ENCODE measurements at regions not wholly inside any gene's neighbourhood (a gene's known extent, or its start where the extent isn't known, plus 50 kb on each side); places are given as distances from the start of the nearest gene placed in this dataset.

- Histone ChIP-seq H3K36me3 (ENCODE audit: insufficient read depth, low read length) (no peaks in the 10 kb centered on the region), H3K4me1 (ENCODE audit: insufficient read depth, low read length) (no peaks in the 10 kb centered on the region), H3K4me3 (ENCODE audit: low read length) (no peak overlapping the region), H3K27ac (ENCODE audit: low read depth, low read length) (no peak overlapping the region), H3K9ac (ENCODE audit: low read depth, low read length) (no peak overlapping the region), H3K9me3 (ENCODE audit: insufficient read depth, low read depth, low read length) (no peaks in the 10 kb centered on the region), H3K27me3 (ENCODE audit: insufficient read depth, low read length) (no peaks in the 10 kb centered on the region)
- WGBS: 100% methylated on average over 2 of the region's 2 CpGs
These were observed 810.5 kb downstream of the SLC4A3 start for GRCh38 chr2:220437938-220438337.

GRCh38 chr2:220440731-220441130, 813.3 kb downstream of the SLC4A3 start:
- no peaks in the 10 kb centered on the region for H3K36me3 ChIP-seq (ENCODE audit: insufficient read depth, low read length)
- H3K9ac ChIP-seq (ENCODE audit: low read depth, low read length): no peak overlapping the region
- no peaks in the 10 kb centered on the region for H3K27me3 ChIP-seq (ENCODE audit: insufficient read depth, low read length)
- no peaks in the 10 kb centered on the region for H3K9me3 ChIP-seq (ENCODE audit: insufficient read depth, low read depth, low read length)
- no peak overlapping the region for H3K27ac ChIP-seq (ENCODE audit: low read depth, low read length)
- no peaks in the 10 kb centered on the region; the same call in 1 of the 2 replicates for H3K4me1 ChIP-seq (ENCODE audit: insufficient read depth, low read length)
- WGBS: no CpG with 5 or more reads among the region's 2 CpGs
- H3K4me3 ChIP-seq (ENCODE audit: low read length): no peak overlapping the region

DNA sequence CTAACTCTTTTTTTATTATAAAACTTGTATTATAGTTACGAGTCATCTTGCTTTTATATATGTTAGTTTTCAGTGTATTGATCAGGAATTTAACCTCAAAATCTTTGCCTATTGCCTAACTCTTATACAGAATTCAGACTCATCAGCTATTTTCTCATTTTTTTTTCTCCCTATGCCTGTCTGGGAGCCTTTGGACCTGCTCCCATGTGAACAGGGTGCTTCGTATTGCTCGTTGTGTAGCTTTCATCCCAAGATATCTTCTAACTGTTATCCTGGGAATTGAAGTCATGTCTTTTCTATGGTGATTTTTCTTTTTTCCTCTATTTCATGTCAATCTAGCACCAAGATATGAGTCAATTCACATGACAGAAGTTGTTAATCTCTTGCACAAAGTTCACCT, 814.0 kb downstream of the SLC4A3 start:
- Histone ChIP-seq H3K4me3 (ENCODE audit: low read length) (no peak overlapping the region), H3K9ac (ENCODE audit: low read depth, low read length) (no peak overlapping the region), H3K27ac (ENCODE audit: low read depth, low read length) (no peak overlapping the region), H3K4me1 (ENCODE audit: insufficient read depth, low read length) (no peaks in the 10 kb centered on the region; the same call in 1 of the 2 replicates), H3K9me3 (ENCODE audit: insufficient read depth, low read depth, low read length) (no peaks in the 10 kb centered on the region), H3K27me3 (ENCODE audit: insufficient read depth, low read length) (no peaks in the 10 kb centered on the region), H3K36me3 (ENCODE audit: insufficient read depth, low read length) (no peaks in the 10 kb centered on the region)
- WGBS: 95% methylated on average over 2 of the region's 3 CpGs

DNA sequence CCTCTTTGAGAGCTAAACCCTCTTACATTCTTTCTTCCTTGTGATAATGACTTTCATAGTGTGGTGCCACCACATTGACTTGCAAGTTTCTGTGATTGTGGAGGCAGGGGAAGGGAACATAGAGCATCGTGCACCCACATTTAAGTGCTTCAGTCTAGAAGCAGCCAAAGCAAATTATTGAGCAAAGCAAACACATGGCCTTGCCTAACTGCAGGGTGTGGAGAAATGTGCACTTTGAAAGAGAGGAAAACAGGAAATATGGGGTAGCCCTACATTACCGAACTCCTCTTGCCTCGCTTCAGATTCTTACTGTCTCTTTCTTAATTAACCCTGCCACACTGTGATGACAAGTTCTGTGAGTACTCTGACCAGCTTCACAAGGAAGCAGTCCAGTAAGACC, 814.6 kb downstream of the SLC4A3 start:
- H3K27ac ChIP-seq (ENCODE audit: low read depth, low read length): no peak overlapping the region
- H3K27me3 ChIP-seq (ENCODE audit: insufficient read depth, low read length): no peaks in the 10 kb centered on the region
- 96% methylated on average over 3 of the region's 3 CpGs for WGBS
- no peak overlapping the region for H3K4me3 ChIP-seq (ENCODE audit: low read length)
- 0 out of 2 replicates have a peak, but pooled peaks cover 3% of the 10 kb centered on the region for H3K9me3 ChIP-seq (ENCODE audit: insufficient read depth, low read depth, low read length)
- H3K36me3 ChIP-seq (ENCODE audit: insufficient read depth, low read length): no peaks in the 10 kb centered on the region
- no peaks in the 10 kb centered on the region; the same call in 1 of the 2 replicates for H3K4me1 ChIP-seq (ENCODE audit: insufficient read depth, low read length)
- H3K9ac ChIP-seq (ENCODE audit: low read depth, low read length): no peak overlapping the region

DNA sequence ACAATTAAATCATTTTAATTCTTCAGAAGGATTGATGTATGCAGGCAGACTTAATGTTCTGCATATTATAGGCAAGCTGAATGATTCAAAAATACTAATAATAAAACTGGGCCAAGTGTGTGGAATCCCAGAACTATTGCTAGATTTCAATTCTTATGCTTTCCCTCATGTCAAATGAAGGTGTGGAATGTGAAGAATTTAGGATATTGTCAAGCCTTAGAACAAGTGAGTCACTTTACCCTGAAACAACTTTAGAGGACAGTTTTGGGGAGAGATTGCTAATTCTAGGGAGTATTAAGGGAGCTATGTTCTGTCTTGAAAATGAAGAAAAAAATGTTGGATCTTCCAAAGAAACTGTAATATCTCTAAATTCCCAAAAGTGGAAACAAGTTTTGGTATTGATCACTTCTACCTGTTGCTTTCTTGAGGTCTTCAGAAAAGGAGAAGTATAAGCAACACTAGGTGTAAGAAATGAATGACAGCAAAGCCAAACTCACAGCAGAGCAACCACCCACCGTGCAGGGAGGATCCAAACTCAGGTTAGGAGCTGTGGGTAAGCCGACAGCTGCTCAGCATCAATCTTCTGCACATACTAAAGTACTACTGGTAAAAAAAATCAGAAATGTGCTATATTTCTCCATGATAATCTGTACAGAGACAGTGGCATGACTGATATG, 818.1 kb downstream of the SLC4A3 start:
- no peaks in the 10 kb centered on the region for H3K27me3 ChIP-seq (ENCODE audit: insufficient read depth, low read length)
- no peaks in the 10 kb centered on the region; the same call in 1 of the 2 replicates for H3K4me1 ChIP-seq (ENCODE audit: insufficient read depth, low read length)
- H3K9ac ChIP-seq (ENCODE audit: low read depth, low read length): no peak overlapping the region
- H3K9me3 ChIP-seq (ENCODE audit: insufficient read depth, low read depth, low read length): 0 out of 2 replicates have a peak, but pooled peaks cover 3% of the 10 kb centered on the region
- 80% methylated on average over 2 of the region's 2 CpGs for WGBS
- no peak overlapping the region for H3K4me3 ChIP-seq (ENCODE audit: low read length)
- H3K36me3 ChIP-seq (ENCODE audit: insufficient read depth, low read length): no peaks in the 10 kb centered on the region
- H3K27ac ChIP-seq (ENCODE audit: low read depth, low read length): no peak overlapping the region

DNA sequence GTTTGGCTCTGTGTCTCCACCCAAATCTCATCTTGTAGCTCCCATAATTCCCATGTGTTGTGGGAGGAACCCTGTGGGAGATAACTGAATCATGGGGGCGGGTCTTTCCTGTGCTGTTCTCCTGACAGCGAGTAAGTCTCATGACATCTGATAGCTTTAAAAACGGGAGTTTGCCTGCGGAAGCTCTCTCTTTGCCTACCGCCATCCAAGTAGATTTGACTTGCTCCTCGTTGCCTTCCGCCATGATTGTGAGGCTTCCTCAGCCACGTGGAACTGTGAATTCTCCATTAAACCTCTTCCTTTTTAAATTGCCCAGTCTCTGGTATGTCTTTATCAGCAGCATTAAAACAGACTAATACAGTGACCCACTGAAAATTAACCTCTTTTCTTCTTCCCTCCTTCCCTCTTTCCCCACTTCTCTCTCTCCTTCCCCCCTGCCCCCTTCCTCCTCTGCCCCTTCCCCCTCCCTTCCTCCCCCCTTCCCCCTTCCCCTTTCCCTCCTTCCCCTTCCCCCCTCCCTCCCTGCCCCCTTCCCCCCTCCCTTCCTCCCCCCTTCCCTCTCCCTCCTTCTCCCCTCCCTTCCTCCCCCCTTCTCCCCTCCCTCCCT, 818.8 kb downstream of the SLC4A3 start:
- H3K4me3 ChIP-seq (ENCODE audit: low read length): no peak overlapping the region
- H3K27ac ChIP-seq (ENCODE audit: low read depth, low read length): no peak overlapping the region
- 0 out of 2 replicates have a peak, but pooled peaks cover 3% of the 10 kb centered on the region for H3K9me3 ChIP-seq (ENCODE audit: insufficient read depth, low read depth, low read length)
- H3K4me1 ChIP-seq (ENCODE audit: insufficient read depth, low read length): no peaks in the 10 kb centered on the region; the same call in 1 of the 2 replicates
- H3K36me3 ChIP-seq (ENCODE audit: insufficient read depth, low read length): no peaks in the 10 kb centered on the region
- H3K9ac ChIP-seq (ENCODE audit: low read depth, low read length): no peak overlapping the region
- WGBS: 93% methylated on average over 8 of the region's 8 CpGs
- H3K27me3 ChIP-seq (ENCODE audit: insufficient read depth, low read length): no peaks in the 10 kb centered on the region

- no peak overlapping the region for H3K4me3 ChIP-seq (ENCODE audit: low read length)
- no peaks in the 10 kb centered on the region for H3K27me3 ChIP-seq (ENCODE audit: insufficient read depth, low read length)
- WGBS: 92% methylated on average over 2 of the region's 2 CpGs
- no peak overlapping the region for H3K9ac ChIP-seq (ENCODE audit: low read depth, low read length)
- no peaks in the 10 kb centered on the region for H3K36me3 ChIP-seq (ENCODE audit: insufficient read depth, low read length)
- 0 out of 2 replicates have a peak, but pooled peaks cover 3% of the 10 kb centered on the region for H3K9me3 ChIP-seq (ENCODE audit: insufficient read depth, low read depth, low read length)
- no peaks in the 10 kb centered on the region; the same call in 1 of the 2 replicates for H3K4me1 ChIP-seq (ENCODE audit: insufficient read depth, low read length)
- no peak overlapping the region for H3K27ac ChIP-seq (ENCODE audit: low read depth, low read length)
These were observed 823.4 kb downstream of the SLC4A3 start for GRCh38 chr2:220450846-220451245.

DNA sequence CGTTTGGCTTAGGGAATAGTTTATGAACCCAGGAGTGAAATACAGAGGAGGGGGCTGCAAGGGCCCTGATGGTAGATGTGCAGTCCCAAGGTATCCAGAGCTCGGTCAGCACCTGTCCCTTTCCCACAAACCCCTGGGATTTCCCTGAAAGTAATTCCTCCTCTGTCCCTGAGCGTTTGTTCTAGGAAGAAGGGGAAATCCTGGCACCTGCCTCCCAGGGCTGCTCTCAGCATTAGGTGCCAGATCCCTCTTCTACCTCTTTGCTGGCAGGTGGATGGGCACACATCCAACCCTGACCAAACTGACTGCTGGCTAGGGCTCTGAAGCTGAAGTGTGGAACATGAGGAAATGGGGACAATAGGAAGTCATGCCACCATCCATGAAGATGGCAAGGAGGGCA, 824.0 kb downstream of the SLC4A3 start:
- H3K27me3 ChIP-seq (ENCODE audit: insufficient read depth, low read length): no peaks in the 10 kb centered on the region

GRCh38 chr2:220452561-220452960, 825.1 kb downstream of the SLC4A3 start:
- no peaks in the 10 kb centered on the region for H3K9me3 ChIP-seq (ENCODE audit: insufficient read depth, low read depth, low read length)
- no peaks in the 10 kb centered on the region for H3K36me3 ChIP-seq (ENCODE audit: insufficient read depth, low read length)
- no peak overlapping the region for H3K9ac ChIP-seq (ENCODE audit: low read depth, low read length)
- 98% methylated on average over 2 of the region's 2 CpGs for WGBS
- H3K4me1 ChIP-seq (ENCODE audit: insufficient read depth, low read length): no peaks in the 10 kb centered on the region
- H3K27me3 ChIP-seq (ENCODE audit: insufficient read depth, low read length): no peaks in the 10 kb centered on the region
- no peak overlapping the region for H3K4me3 ChIP-seq (ENCODE audit: low read length)
- no peak overlapping the region for H3K27ac ChIP-seq (ENCODE audit: low read depth, low read length)

More for the DNA sequence above, 824.0 kb downstream of the SLC4A3 start:
- no peaks in the 10 kb centered on the region for H3K4me1 ChIP-seq (ENCODE audit: insufficient read depth, low read length)
- no peaks in the 10 kb centered on the region for H3K36me3 ChIP-seq (ENCODE audit: insufficient read depth, low read length)
- H3K9me3 ChIP-seq (ENCODE audit: insufficient read depth, low read depth, low read length): 0 out of 2 replicates have a peak, but pooled peaks cover 3% of the 10 kb centered on the region
- no peak overlapping the region for H3K9ac ChIP-seq (ENCODE audit: low read depth, low read length)
- H3K27ac ChIP-seq (ENCODE audit: low read depth, low read length): no peak overlapping the region
- WGBS: 97% methylated on average over 3 of the region's 3 CpGs
- H3K4me3 ChIP-seq (ENCODE audit: low read length): no peak overlapping the region

GRCh38 chr2:220455351-220455990, 828.0 kb downstream of the SLC4A3 start:
- Histone ChIP-seq H3K4me1 (ENCODE audit: insufficient read depth, low read length) (no peaks in the 10 kb centered on the region), H3K4me3 (ENCODE audit: low read length) (no peak overlapping the region)
- WGBS: 92% methylated on average over 3 of the region's 3 CpGs

DNA sequence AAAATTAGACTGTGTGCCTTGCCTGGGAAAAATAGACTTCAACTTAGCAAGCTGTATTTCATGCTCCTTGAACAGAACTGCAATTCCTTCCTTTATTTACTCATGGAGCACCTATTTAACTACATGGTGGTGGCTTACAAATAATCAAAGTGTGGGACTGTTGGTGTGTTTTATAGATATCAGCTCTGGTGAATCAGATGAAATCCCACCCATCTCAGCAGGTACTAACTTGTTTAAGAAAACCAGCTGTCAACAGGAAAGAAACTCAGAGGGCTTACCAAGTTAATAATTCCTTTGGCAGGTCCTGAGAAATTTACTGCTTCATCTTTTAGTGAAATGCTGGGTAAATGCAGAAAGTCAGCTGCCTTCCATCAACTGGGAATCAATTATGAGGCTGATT, 830.6 kb downstream of the SLC4A3 start:
- H3K9me3 ChIP-seq (ENCODE audit: insufficient read depth, low read depth, low read length): no peaks in the 10 kb centered on the region
- H3K4me1 ChIP-seq (ENCODE audit: insufficient read depth, low read length): no peaks in the 10 kb centered on the region
- H3K36me3 ChIP-seq (ENCODE audit: insufficient read depth, low read length): no peaks in the 10 kb centered on the region
- H3K27me3 ChIP-seq (ENCODE audit: insufficient read depth, low read length): no peaks in the 10 kb centered on the region
- H3K9ac ChIP-seq (ENCODE audit: low read depth, low read length): no peak overlapping the region
- H3K4me3 ChIP-seq (ENCODE audit: low read length): no peak overlapping the region
- H3K27ac ChIP-seq (ENCODE audit: low read depth, low read length): no peak overlapping the region

More at GRCh38 chr2:220455351-220455990, 828.0 kb downstream of the SLC4A3 start:
- no peaks in the 10 kb centered on the region for H3K36me3 ChIP-seq (ENCODE audit: insufficient read depth, low read length)
- H3K27ac ChIP-seq (ENCODE audit: low read depth, low read length): no peak overlapping the region
- no peaks in the 10 kb centered on the region for H3K27me3 ChIP-seq (ENCODE audit: insufficient read depth, low read length)
- H3K9me3 ChIP-seq (ENCODE audit: insufficient read depth, low read depth, low read length): no peaks in the 10 kb centered on the region
- no peak overlapping the region for H3K9ac ChIP-seq (ENCODE audit: low read depth, low read length)
